ENCODE measurements at regions not wholly inside any gene's neighbourhood (a gene's known extent, or its start where the extent isn't known, plus 50 kb on each side); places are given as distances from the start of the nearest gene placed in this dataset.

GRCh38 chr6:68043122-68043398 is 592.0 kb upstream of the ADGRB3 start:
- no peak for TF ChIP-seq POLR2A (IDR thresholded peaks at IDR 0.05)
- TF ChIP-seq, protein P1, sequence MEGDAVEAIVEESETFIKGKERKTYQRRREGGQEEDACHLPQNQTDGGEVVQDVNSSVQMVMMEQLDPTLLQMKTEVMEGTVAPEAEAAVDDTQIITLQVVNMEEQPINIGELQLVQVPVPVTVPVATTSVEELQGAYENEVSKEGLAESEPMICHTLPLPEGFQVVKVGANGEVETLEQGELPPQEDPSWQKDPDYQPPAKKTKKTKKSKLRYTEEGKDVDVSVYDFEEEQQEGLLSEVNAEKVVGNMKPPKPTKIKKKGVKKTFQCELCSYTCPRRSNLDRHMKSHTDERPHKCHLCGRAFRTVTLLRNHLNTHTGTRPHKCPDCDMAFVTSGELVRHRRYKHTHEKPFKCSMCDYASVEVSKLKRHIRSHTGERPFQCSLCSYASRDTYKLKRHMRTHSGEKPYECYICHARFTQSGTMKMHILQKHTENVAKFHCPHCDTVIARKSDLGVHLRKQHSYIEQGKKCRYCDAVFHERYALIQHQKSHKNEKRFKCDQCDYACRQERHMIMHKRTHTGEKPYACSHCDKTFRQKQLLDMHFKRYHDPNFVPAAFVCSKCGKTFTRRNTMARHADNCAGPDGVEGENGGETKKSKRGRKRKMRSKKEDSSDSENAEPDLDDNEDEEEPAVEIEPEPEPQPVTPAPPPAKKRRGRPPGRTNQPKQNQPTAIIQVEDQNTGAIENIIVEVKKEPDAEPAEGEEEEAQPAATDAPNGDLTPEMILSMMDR (IDR thresholded peaks at IDR 0.05) = no peak
